ENCODE measurements at regions not wholly inside any gene's neighbourhood (a gene's known extent, or its start where the extent isn't known, plus 50 kb on each side); places are given as distances from the start of the nearest gene placed in this dataset.

- TF ChIP-seq CHD7 (IDR thresholded peaks at IDR 0.05; ENCODE audit: insufficient replicate concordance, low read length) (no peak), PHF8 (conservative IDR thresholded peaks at IDR 0.05; ENCODE audit: low read depth, low read length) (no peak), EGR1 (IDR thresholded peaks at IDR 0.05; ENCODE audit: borderline replicate concordance, low read depth, low read length) (no peak), RAD21 (IDR thresholded peaks at IDR 0.05 in 1 of 2, conservative IDR thresholded peaks at IDR 0.05 in 1 of 2; ENCODE audit: low read depth in 2 of 2, low read length in 2 of 2) (no peak), SAP30 (IDR thresholded peaks at IDR 0.05; ENCODE audit: insufficient read depth, insufficient replicate concordance, low read length) (no peak), TCF12 (IDR thresholded peaks at IDR 0.05; ENCODE audit: low read depth, low read length) (no peak), KDM1A (IDR thresholded peaks at IDR 0.05; ENCODE audit: borderline replicate concordance, low read length) (no peak), E2F6 (IDR thresholded peaks at IDR 0.05) (no peak), POLR2AphosphoS5 (IDR thresholded peaks at IDR 0.05; ENCODE audit: low read depth, low read length) (no peak), SRF (IDR thresholded peaks at IDR 0.05; ENCODE audit: low read depth, low read length) (no peak)
These were observed 139.4 kb upstream of the TENT5A start (continued) for GRCh38 chr6:81891874-81892273.

Measured in H1 (cell line).